ENCODE measurements at regions not wholly inside any gene's neighbourhood (a gene's known extent, or its start where the extent isn't known, plus 50 kb on each side); places are given as distances from the start of the nearest gene placed in this dataset.

DNA sequence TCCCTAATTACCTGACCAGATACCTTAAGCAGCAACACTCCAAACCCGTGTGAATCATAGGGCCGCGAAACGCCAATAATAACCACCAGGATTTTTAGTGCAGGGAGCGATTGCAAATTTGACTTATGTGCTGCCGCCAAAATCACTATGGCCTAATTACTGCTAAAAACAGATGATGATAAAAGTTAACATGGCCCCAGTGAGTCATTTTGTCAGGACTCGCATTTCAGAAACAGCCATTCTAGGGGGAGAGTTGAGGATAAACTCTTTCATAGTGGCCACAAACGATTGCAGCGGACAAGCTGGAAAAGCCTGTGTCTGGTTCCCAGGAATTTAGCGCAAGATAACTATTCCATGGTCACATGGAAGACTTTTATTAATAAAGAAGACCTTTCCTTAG is 103.4 kb downstream of the HLX start:
- no peak for DNase-seq (ENCODE audit: low spot score)

DNA sequence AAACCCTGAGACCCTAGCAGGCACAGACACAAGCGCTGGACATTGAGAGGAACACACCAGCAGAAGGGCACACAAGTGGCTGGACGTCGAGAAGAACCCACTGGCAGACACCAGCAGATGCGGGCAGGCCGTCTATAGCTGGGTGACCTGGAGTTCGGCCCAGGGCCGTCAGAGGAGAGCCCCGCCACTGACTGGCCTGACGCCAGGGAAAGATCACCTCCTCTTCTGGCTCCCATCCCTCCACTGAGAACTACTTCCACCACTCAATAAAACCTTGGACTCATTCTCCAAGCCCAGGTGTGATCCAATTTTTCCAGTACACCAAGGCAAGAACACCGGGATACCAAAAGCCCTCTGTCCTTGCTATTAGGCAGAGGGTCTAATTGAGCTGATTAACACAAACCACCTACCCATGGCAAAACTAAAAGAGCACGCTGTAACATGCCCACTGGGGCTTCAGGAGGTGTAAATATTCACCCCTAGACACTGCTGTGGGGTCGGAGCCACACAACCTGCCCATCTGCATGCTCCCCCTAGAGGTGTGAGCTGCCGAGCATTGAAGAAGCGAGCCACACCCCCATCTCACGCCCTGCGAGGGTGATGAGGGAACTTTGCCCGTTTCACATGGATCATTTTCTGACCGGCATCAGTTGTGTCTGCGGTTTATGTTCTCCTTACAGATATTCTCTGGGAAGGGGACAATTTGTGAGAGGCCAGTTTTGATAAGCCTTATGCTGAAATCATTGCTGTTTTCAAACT is 104.8 kb downstream of the HLX start:
- peak; percentile 17 for DNase-seq (ENCODE audit: low spot score)

DNA sequence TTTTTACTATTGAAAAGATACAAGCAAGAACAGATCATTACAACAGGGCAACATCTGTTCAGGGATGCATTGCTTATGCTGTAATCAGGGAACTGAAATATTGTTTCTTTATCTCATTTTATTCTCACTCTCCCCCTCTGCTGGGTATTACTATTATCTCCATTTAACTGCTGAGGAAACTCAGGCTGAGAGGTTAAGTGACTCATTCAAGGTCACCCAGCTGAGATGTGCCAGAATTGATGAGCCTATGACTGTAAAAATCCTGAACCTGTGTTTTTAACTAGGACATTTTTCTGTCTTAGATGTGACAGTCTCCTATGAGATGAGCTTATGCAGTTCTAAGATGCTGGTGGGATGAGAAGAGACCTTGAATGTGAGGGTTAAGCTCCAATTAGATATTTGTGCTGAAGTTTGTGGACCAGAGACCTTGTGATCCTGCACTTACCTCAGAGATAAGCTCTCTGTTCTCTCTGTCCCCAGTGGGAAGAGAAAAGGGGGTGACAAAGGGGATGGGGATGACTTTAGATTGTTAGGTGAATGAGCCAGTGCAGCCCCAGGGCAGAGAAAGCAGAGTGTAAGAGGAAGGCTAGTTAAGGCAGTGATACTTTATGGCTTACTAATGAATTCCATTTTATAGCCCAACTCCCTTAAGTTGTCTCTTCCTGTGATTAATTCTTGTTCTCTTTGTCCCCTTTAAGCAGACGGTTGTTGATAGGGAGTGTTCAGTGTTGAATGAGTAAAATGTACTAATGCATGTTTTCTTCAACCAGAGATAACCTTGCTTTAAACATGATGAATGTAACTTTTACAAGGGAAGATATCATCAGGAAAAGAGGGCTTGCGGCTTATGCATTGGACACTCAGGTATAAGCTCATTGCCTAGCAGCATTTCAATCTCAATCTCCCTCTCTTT is 111.4 kb downstream of the HLX start:
- no peak for DNase-seq (ENCODE audit: low spot score)

DNA sequence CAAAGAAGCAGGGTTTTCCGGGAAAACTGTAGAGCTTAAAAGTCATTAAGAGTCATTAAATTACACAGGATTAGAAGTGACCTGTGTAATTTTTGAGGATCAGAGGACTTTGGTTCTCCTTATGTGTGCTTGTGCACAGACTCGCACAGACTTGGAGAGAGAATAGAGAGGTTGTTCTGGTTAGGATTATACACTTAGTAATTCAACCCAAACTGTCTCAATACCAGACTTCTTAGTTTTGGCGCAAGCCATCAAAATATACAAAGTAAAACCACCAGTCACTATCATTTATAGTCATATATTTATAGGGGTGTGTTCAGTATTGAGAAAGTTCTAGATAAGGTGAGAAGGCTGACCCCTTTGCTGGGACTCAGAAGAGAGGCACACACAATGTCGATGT is 112.3 kb downstream of the HLX start:
- DNase-seq (ENCODE audit: low spot score), result no peak

DNA sequence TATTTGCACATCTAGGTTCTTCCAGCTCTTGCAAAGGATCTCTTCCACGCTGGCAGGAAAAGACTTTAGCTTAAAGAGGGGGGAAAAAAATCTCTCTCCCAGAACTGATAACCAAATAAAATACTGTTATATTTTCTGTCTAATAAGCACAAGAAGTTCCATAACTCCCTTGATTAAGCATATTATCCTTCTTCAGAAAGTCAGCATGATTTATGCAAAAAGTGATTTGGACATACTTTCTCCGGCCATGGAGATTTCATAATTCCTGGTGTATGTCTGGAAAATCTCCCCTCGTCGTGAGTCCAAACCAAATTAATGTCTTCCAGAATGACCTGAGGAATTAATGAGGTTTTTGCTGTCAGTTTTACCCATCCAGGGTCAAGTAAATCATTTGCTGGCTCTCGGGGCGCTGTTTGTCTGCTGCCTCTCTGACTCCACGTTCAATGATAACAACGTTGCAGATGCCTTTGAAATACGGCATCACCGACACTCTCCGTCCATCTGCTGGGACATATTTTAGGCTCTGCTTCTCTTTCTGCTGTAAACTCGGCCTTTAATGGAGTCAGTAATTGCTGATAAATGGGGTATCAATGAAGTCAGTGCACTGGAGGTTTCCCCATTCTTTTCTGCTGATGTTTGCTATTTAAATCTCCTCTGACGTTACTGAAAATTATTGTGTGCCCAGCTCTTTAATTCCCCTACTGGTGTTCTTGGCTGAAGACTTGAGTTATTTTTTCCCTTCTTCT is 112.9 kb downstream of the HLX start:
- DNase-seq (ENCODE audit: low spot score), result no peak

DNA sequence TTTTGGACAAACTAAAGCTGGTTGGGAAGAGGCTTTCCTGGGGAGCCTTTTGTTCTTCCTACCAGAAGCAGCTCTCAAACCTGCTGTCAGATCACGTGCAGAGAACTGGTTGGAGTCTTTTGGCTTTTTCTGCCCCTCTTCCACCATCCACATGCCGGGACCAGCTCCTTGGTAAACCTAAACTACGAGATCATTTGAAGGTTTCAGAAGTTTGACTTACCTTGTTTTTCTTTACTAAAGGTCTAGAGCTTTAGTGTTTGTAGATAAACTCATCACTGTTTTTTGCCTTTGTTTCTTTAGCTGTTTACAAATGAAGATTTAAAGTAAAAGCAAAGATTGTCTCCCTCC is 113.4 kb downstream of the HLX start:
- no peak for DNase-seq (ENCODE audit: low spot score)

DNA sequence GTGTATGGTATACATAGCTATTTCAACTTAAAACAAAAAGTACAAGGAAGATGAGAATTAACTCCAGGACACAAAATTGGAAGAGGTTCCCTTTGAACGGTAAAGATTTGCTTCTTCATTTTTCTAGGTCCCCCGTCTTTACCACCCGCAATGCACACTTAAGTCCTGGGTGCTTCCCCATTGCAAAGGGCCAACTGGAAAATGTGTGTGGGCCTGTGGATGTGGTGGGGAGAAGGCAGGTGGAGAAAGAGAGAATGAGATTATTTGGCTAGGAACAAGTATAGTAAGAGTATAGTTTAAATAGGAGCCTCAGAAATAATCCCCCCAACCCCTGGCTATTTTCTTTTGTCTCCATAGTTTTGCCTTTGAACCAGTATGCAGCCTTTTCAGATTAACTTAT is 115.4 kb downstream of the HLX start:
- DNase-seq (ENCODE audit: low spot score), result no peak

DNA sequence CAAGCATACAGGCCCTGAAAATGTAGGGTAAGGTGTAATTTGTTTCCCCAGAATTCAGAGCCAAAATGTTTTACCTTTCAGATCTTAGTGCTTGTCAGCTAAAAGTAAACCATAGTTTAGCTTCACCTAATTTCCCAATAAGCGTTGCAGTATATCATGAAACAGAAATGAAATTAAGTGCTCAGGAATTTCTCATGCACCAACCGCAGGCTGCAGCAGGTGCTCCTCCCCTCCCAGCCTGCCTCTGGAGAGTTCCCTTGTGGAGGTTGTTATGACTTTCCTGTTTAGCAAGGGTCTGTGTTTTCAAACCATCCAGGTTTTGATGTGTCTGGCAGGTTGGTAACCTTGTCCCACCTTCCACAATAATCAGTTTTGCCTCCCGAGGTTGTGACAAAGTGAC is 118.5 kb downstream of the HLX start:
- DNase-seq (ENCODE audit: low spot score), result no peak

DNA sequence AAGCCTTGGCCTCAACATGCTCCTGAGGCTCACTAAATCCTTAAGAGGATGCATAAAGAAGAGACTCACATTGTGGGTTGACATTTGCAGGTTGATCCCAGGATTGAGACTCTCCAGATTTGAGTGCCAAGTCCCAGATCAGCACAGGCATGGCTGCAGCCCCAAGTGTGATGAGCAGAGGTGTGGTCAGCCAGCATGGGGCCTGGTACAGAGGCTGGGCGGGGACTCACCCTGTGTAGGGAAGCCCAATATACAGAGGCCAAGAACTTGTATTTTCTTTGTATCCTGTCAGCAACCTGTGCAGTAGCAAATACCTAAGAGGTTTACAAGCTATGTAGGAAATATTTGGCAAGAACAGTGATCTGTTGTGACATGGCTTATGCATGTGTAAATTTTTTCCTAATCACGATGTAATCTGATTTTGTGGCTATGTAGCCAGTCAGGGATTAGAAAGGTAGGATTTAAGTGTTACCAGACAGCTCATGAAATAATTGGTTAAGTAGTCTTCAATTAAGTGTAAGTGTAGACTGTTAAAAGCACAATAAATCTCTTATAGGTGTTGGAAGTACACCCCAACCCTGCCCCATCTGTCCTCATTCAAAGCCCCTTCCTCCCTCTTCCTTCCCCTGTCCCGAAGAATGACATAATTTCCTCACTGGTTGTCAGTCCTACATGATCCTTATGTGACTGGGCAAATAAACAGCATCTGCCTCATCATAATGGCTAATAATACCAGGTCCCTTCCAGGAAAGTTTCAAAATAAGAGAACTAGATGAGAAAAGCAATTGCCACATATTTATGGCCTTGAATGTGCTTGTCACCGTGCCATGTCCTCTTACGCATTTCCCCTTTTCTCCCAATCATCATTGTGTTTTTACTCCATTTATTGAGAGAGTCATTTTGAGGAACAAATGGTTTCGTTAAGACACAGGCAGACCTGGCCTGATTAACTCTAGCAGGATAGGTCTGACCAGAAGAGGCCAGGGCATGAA is 120.9 kb downstream of the HLX start:
- no peak for DNase-seq (ENCODE audit: low spot score)

DNA sequence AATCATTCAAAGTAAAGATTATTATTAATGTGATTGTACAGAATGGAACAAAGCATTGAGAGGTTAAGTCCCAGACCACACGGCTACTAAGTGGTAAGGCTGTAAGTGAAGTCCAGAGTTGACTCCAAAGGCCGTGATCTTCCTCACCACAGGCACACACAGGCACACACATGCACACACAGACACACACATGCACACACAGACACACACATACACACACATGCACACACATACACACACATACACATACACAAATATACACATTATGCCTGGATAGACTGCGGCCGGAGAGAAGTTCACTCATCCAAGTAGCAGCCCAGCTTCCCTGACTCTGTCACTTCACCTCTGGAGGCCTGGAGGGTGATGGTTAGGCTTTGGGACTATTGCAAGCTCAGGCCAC is 121.9 kb downstream of the HLX start:
- DNase-seq (ENCODE audit: low spot score), result no peak

DNA sequence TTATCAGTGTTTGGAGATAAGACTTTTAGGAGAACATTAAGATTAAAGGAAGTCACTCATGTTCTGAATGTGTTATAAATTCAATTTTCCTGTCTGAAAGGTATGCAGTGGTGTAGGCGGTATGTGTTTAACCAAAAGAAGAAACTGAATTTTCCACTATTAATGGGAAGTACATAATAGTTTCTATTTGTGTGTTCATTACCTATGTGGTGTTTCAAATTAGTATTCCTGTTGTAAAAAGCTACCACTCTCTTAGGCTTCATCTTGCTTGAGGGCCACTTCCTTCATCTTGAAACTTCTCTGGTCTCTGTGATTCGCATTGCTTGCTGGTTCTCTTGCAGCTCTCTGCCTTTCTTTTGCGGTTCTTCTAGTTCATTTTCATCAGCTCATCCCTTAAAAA is 123.4 kb downstream of the HLX start:
- no peak for DNase-seq (ENCODE audit: low spot score)

DNA sequence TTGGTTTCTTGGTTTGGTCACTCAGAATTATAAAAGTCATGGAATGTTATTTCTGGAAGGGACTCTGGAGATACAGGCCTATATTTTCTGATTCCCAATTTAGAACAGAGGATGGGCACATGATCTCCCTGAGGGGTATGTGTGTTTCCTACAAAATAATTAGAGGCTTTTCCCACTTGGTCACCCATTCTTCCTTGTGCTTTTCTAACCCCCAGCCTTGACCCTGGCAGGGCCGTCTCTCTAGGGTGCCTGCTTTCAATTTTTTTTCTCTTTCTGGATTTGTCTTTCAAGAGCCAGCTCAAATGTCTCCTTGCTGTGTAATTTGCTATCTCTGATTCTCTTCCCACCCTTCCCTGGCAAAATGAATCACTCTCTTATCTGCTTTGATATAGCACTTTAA is 131.9 kb downstream of the HLX start:
- no peak for DNase-seq (ENCODE audit: low spot score)

DNA sequence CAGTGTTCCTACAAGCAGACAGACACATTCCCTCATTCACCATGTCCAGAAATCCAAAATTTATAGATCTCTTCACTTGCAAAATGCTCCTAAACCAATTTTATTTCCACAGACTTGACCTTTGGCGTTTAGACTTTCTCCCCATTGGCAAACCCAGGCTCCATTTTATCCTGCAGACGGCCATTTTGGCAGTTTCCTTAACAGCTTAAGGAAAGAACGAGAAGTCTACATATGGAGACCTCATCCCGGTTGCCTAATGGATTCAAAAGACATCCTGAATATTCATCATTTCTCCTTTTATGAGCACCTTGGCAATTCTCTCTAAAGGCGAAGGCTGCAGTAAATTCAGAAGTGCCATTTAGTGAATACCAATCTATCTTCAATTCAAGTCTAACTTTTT is 132.9 kb downstream of the HLX start:
- DNase-seq (ENCODE audit: low spot score), result no peak

DNA sequence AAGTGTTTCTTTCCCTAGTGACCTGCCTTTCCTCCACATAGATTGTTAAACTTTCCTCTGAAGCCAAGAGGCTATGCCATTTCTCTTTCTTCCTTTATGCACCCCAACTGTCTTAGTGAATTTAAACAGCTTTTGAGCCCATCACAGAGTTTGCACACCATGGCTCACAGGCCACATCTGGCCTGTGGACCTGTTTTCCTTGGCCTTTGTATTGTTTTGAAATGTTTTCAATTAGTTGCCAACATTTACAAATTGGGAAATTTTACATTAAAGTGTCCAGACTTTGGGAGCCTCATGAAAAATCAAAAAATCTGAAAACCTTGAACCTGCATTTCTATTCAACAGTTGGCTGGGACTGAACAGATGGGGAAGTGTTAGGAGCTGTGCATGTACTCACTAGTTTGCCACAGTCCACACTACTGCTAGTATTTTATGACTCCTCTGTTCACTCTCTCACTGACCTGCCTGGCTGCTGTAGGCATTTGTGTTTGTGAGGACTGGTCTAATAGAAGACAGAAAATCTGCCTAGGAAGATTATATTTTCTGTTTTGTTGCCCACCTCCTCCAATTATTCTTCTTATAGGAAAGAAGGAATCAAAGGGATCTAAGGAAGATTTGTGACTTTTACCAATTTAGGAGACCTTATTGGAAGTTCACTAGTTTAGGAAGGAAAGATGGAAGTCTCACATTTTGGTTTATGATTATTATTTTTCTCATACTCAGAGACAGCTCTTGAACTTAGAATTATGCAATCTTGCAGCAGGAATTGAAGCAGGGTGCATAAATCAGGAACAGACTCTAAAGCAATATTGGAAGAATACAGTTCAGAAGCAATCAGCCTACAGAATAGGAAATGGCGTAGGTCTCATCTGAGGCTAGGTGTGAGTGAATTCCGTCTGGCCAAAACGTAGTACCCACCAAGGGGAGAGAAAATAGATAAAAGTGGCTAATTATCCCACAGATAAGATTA is 134.7 kb downstream of the HLX start:
- no peak for DNase-seq (ENCODE audit: low spot score)

DNA sequence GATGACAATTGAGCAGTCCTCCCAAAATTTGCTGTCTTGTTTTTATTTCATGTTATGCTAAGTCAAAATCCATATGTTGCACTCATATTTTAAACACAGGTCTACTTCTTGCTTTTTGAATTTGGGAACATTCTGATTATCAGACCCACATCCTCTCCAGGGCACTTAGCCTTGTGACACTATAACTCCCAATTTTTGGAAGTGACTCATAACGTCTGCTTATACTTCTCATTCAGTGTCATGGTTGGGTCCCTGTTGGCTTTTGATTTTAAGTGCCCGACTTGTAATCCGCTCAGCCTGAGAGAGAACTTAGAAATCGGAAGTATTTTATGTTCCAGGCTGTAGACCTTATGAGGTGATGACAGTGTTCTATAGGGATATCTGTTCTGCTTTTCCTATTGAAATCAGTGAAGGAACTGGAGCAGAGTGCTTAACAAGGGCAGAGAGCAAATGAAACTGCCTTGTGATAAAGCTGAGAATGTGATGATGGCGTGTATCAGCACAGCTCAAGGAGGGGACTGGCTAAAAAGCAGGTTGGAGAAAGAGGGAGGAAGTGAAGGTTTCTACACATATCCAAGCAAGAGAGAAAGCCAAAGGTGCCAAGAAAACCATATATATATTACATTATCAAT is 136.0 kb downstream of the HLX start:
- no peak for DNase-seq (ENCODE audit: low spot score)

DNA sequence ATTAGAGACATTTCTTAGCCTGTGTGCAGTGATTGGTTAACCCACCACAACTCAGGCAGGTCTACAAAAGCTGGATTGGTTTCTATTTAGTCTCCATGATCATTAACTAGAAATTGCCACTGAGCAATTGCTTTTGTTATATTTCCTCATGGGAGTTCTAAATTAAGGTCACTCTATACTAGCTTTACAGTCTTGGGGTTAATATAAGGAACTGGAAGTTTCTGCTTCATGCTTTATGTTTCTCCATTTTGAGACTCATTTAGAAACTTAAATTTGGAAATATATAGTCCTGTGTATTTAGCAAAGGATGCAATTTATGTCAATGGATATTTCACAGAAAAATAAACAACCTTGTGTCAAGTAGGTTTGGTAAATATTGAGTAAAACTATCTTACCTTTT is 137.5 kb downstream of the HLX start:
- no peak for DNase-seq (ENCODE audit: low spot score)

DNA sequence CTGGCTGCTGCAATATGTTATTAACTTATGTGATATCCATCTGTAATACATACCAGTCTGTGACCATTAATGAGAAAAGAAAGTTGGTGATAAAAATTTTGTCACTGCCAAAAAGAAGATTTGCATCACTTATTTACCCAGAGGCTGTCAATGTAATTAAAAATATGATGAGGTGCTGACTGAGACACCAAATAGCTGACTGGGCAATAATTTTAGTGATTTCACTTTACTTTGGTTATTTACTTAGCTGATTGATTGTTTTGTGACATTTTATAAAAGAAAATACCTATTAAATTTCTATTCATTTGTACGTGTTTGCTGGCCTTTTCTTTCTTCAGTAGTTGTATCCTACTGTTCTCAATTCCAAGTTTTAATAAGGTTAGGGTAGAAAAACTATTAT is 139.2 kb downstream of the HLX start:
- no peak for DNase-seq (ENCODE audit: low spot score)

DNA sequence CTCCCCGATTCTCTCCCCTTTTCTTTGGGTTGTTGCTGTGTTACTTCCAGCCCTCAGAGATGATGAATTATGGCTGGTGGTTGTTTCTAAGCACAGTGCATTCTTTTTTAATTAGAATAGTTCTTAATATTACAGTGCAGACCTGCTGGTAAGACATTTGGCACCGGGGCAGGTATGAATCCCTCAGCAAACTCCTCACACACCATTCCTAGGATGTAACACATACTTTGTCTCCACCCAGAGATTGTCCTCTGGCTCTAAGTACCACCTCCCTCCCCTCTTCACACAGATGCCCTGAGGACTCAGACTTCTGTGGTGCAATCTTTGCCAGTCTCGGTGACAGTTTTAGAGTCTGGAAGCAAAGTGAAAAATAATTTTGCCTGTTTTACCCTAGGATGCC is 143.1 kb downstream of the HLX start:
- no peak for DNase-seq (ENCODE audit: low spot score)

DNA sequence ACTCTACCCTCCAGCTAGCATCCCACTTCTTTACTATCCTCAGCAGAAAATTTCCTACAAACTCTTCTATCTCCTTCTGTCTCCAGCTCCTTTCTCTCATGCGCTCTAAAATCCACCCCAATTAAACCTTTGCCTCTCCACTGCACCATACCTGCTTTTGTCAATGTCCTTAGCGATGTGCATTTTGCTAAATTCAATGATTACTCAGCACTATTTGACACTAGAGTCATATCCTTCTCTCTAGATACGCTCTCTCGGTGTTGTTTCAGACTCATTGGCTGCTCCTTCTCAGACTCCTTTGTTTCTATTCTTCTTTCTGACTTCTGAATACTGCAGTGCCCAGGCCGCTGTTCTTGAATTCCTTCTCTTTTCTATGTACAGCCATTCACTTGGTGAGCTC is 144.2 kb downstream of the HLX start:
- no peak for DNase-seq (ENCODE audit: low spot score)

DNA sequence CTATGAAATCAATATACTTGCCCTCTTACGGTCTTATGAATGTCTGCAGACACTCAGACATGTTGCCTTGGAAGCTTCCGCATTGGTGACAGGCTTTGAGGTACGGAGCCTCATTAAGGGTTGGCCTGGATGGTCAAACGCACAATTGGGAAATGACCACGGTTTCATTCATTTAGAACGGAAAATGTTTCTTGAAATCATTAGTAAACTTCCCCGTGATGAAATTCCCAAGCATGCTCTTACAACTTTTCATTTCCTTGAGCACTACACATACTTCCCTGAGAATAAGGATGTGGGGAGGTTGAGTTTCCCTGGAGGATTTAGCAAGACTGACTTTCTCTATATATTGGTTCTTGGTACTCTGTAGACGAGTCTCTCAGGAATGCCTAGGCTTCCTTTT is 146.3 kb downstream of the HLX start:
- DNase-seq (ENCODE audit: low spot score), result no peak
